HG03066 (cell line): ENCODE measurements at regions not wholly inside any gene's neighbourhood (a gene's known extent, or its start where the extent isn't known, plus 50 kb on each side); places are given as distances from the start of the nearest gene placed in this dataset.
"Not testable (repeated sequence)": the region's sequence is repeated elsewhere in the genome, so short reads cannot be mapped to it uniquely, and the experiment has no call there.

Experiments used
- ATAC-seq: cut with Tn5 transposase; IDR thresholded peaks from one replicate; pipeline ENCODE4 v1.9.1; 2021; ENCODE audit warnings: low read depth; ENCODE audit not compliant: unreplicated experiment

- no peak for ATAC-seq
Measured at GRCh38 chr6:72530750-72531149, 91.1 kb upstream of the KCNQ5 start.

GRCh38 chr6:72533606-72534005 is 88.3 kb upstream of the KCNQ5 start:
- no peak for ATAC-seq

- no peak for ATAC-seq
Measured at GRCh38 chr6:72534236-72534635, 87.6 kb upstream of the KCNQ5 start.

GRCh38 chr6:72535124-72535523 is 86.7 kb upstream of the KCNQ5 start:
- no peak for ATAC-seq

GRCh38 chr6:72547020-72547419 is 74.8 kb upstream of the KCNQ5 start:
- ATAC-seq, result no peak

- ATAC-seq, result no peak
Measured at GRCh38 chr6:72551470-72551869, 70.4 kb upstream of the KCNQ5 start.

- ATAC-seq, result no peak
Measured at GRCh38 chr6:72552938-72553337, 68.9 kb upstream of the KCNQ5 start.

- no peak for ATAC-seq
Measured at GRCh38 chr6:72553531-72554511, 68.0 kb upstream of the KCNQ5 start.

GRCh38 chr6:72554761-72555221 is 67.1 kb upstream of the KCNQ5 start:
- no peak for ATAC-seq

- ATAC-seq, result no peak
Measured at GRCh38 chr6:72559067-72559466, 62.8 kb upstream of the KCNQ5 start.

GRCh38 chr6:72559555-72559954 is 62.3 kb upstream of the KCNQ5 start:
- ATAC-seq, result no peak

- ATAC-seq, result no peak
Measured at GRCh38 chr6:72560721-72561593, 60.9 kb upstream of the KCNQ5 start.

- ATAC-seq, result no peak
Measured at GRCh38 chr6:72561629-72562028, 60.2 kb upstream of the KCNQ5 start.

GRCh38 chr6:72564231-72564630 is 57.6 kb upstream of the KCNQ5 start:
- no peak for ATAC-seq

GRCh38 chr6:72571993-72572392 is 49.9 kb upstream of the KCNQ5 start:
- not testable (repeated sequence) for ATAC-seq
